K562 (cell line): ENCODE measurements at regions not wholly inside any gene's neighbourhood (a gene's known extent, or its start where the extent isn't known, plus 50 kb on each side); places are given as distances from the start of the nearest gene placed in this dataset.

Experiments used
- ATAC-seq: fragments of 200-7000 bp; cut with Tn5 transposase; 3 replicates; pipeline ENCODE4 v1.9.1; 2020; ENCODE audit warnings: moderate library complexity
- BruUV-seq: library from RNA; stranded (reverse); fragments of 400-500 nt; replicated peaks from 2 replicates; lab custom pipeline; 2021; lab: Mats Ljungman, UMichigan
- CTCF ChIA-PET: fragments of 300-600 bp; formaldehyde crosslinking; extraction: SDS; loops from one replicate; lab custom pipeline; 2021; ENCODE audit warnings: low intra/inter-chr PET ratio; lab: Yijun Ruan, JAX
- POLR2A ChIA-PET: fragments of 300-600, 350-650 bp; sonication (Branson Sonifier 250); formaldehyde crosslinking; extraction: SDS; loops from one replicate; lab custom pipeline; 2021; ENCODE audit warnings: antibody characterized with exemption, inconsistent platforms; lab: Yijun Ruan, JAX
- DNase-seq, 4 experiments: peaks; one replicate each; pipeline versions ENCODE4 v3.0.0 to v3.0.0-alpha.2; 2011 to 2018; ENCODE audit warnings: low spot score in 3 of 4, mixed read lengths in 3 of 4; ENCODE audit errors: extremely low read depth in 1 of 4
- FAIRE-seq: peaks from 2 replicates; lab custom pipeline; 2011; peaks lifted over from hg19 to GRCh38; lab: Jason Lieb, UNC
- H2AFZ ChIP-seq: 2 replicates; pipeline ENCODE4 v1.6.0; 2011; ENCODE audit warnings: low read depth, low read length, control low read depth, inconsistent platforms
- H3K27ac ChIP-seq: fragments of 200-600 bp; 3 replicates; pipeline ENCODE4 v1.8.0; 2011; ENCODE audit warnings: low read depth, mild to moderate bottlenecking, control low read depth, inconsistent platforms, low read length, moderate library complexity, mixed read lengths; ENCODE audit errors: extremely low read depth
- H3K27me3 ChIP-seq, 2 experiments: fragments of 300-600 bp in 1 of 2; 2 replicates in 1 of 2; 3 replicates in 1 of 2; pipeline versions ENCODE4 v1.6.0 to v1.8.0; 2011; ENCODE audit warnings: inconsistent platforms in 2 of 2, low read length in 2 of 2, mild to moderate bottlenecking in 1 of 2, mixed read lengths in 1 of 2, moderate library complexity in 1 of 2; ENCODE audit not compliant: control insufficient read depth in 2 of 2, insufficient read depth in 2 of 2
- H3K36me3 ChIP-seq: fragments of 300-600 bp; 3 replicates; pipeline ENCODE4 v1.8.0; 2011; ENCODE audit warnings: mild to moderate bottlenecking, low read length, inconsistent platforms; ENCODE audit not compliant: control insufficient read depth, insufficient read depth
- H3K4me1 ChIP-seq, 2 experiments: fragments of 200-600 bp in 1 of 2; replicated peaks in 1 of 2; 2 replicates in 1 of 2; 3 replicates in 1 of 2; pipeline versions ENCODE4 v1.5.1 to v1.8.0; 2011; ENCODE audit warnings: inconsistent platforms in 2 of 2, low read length in 2 of 2, mild to moderate bottlenecking in 1 of 2, mixed read lengths in 1 of 2, moderate library complexity in 1 of 2; ENCODE audit not compliant: control insufficient read depth in 2 of 2, insufficient read depth in 2 of 2
- H3K4me2 ChIP-seq: 2 replicates; pipeline ENCODE4 v1.6.1; 2011; ENCODE audit warnings: low read length, control low read depth, inconsistent platforms, mixed read lengths; ENCODE audit not compliant: insufficient read depth
- H3K4me3 ChIP-seq: fragments of 200-600 bp; sonication (generic), shearing (Covaris generic); 2 replicates; pipeline ENCODE4 v1.5.1; 2016; ENCODE audit warnings: control low read depth, inconsistent platforms
- H3K79me2 ChIP-seq: fragments of 200-600 bp; 3 replicates; pipeline ENCODE4 v1.8.0; 2011; ENCODE audit warnings: low read length, inconsistent platforms; ENCODE audit not compliant: control insufficient read depth, insufficient read depth
- H3K9ac ChIP-seq, 2 experiments: 2 replicates each; pipeline versions ENCODE4 v1.6.0 to v1.6.1; 2011; ENCODE audit warnings: low read depth in 2 of 2, low read length in 2 of 2, control low read depth in 1 of 2, inconsistent platforms in 1 of 2, mild to moderate bottlenecking in 1 of 2, mixed read lengths in 1 of 2; ENCODE audit not compliant: insufficient read depth in 1 of 2
- H3K9me1 ChIP-seq: one replicate; pipeline ENCODE4 v1.6.0; 2011; ENCODE audit warnings: inconsistent platforms, mild to moderate bottlenecking, low read length, moderate library complexity; ENCODE audit not compliant: control insufficient read depth, insufficient read depth
- H3K9me3 ChIP-seq: replicated peaks from 2 replicates; pipeline ENCODE4 v1.5.1; 2011; ENCODE audit warnings: low read depth, low read length, inconsistent platforms; ENCODE audit not compliant: control insufficient read depth, insufficient read depth
- H4K20me1 ChIP-seq: replicated peaks from 2 replicates; pipeline ENCODE4 v1.6.1; 2011; ENCODE audit warnings: low read length, inconsistent platforms, mixed read lengths; ENCODE audit not compliant: control insufficient read depth, insufficient read depth
- BCL6 ChIP-seq: fragments of 250-450 bp; sonication (Bioruptor Pico); IDR thresholded peaks from 2 replicates; pipeline ENCODE4 v1.4.0; 2020
- CREB5 ChIP-seq: fragments of 250-450 bp; sonication (Bioruptor Pico); IDR thresholded peaks from 2 replicates; pipeline ENCODE4 v1.5.0; 2020; ENCODE audit warnings: mild to moderate bottlenecking
- EHMT2 ChIP-seq: fragments of 450-650 bp; IDR thresholded peaks from 2 replicates; pipeline ENCODE4 v1.6.1; 2018; ENCODE audit warnings: antibody characterized with exemption
- POLR2AphosphoS5 ChIP-seq: IDR thresholded peaks from 2 replicates; pipeline ENCODE4 v1.6.1; 2011; ENCODE audit warnings: mild to moderate bottlenecking, low read depth, low read length, moderate library complexity; ENCODE audit not compliant: control insufficient read depth, insufficient read depth
- WGBS: fragments of 100-300 bp; shearing (Covaris generic); methylation state at CpG from one replicate; pipeline ENCODE4 v1.1.6; 2016; ENCODE audit warnings: low coverage, mixed read lengths; ENCODE audit not compliant: insufficient coverage; ENCODE audit errors: missing lambda C conversion rate; 5-methylcytosine and 5-hydroxymethylcytosine counted together
- in situ Hi-C: fragments of 300-500 bp; cut with MboI; formaldehyde crosslinking; loops from 4 replicates; pipeline ENCODE4 v1.15.0; 2018; ENCODE audit warnings: inconsistent platforms, mixed read lengths
- intact Hi-C: fragments of 100-400 bp; cut with micrococcal nuclease; formaldehyde crosslinking; loops from 2 replicates; pipeline ENCODE4 v1.14.2; 2022
- TF ChIP-seq, protein P1 (sequence below): fragments of 250-450 bp; sonication (Bioruptor Pico); IDR thresholded peaks from 2 replicates; pipeline ENCODE4 v1.8.0; 2022; ENCODE audit warnings: moderate library complexity, mild to moderate bottlenecking, inconsistent platforms

DNA sequence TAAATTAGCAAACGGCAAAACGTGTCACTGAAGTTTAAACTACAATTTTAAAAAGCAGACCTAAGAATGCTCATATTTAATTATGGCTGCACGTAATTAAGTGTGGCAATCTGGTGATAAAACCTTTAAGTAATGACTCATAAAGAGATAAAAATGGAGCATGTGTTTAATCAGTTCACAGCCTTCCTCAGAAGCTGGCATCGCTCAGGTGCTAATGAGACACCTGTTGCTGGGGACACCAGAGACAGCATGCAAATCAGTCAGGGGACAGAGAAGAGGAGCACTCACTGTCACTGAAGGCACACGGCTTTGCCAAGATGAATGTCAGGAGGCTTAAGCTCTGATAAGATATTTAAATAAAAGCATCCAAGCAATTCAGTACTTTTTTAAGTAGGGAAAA lies 840.3 kb downstream of the GALC start:
- Histone ChIP-seq H3K27me3 (no peaks in the 10 kb centered on the region), H3K4me1 (no peaks in the 10 kb centered on the region), H3K79me2 (no peaks in the 10 kb centered on the region), H3K9ac (no peak overlapping the region), H3K9me1 (no peaks in the 10 kb centered on the region), H3K36me3 (no peaks in the 10 kb centered on the region), H2AFZ (no peak overlapping the region)
- ATAC-seq (no peak), FAIRE-seq (no peak), DNase-seq (no peak)
- 3% methylated on average over 5 of the region's 5 CpGs for WGBS
- POLR2A ChIA-PET: no interaction called here
- no TSS peak for BruUV-seq
- CTCF ChIA-PET: no interaction called here
- TF ChIP-seq EHMT2 (no peak), POLR2AphosphoS5 (no peak), BCL6 (no peak), CREB5 (no peak)
- TF ChIP-seq, protein P1, sequence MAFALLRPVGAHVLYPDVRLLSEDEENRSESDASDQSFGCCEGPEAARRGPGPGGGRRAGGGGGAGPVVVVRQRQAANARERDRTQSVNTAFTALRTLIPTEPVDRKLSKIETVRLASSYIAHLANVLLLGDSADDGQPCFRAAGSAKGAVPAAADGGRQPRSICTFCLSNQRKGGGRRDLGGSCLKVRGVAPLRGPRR (CRISPR knock-in tag): no peak
- TF ChIP-seq, all 486 proteins: peak for 0
- intact Hi-C loops: no loop called here
- no peak overlapping the region for H3K27ac ChIP-seq
- H4K20me1 ChIP-seq: no peaks in the 10 kb centered on the region
- no peak overlapping the region for H3K4me3 ChIP-seq
- no peaks in the 10 kb centered on the region for H3K9me3 ChIP-seq
- in situ Hi-C loops: no loop called here
- no peak overlapping the region for H3K4me2 ChIP-seq
